AG09309 (cell line): ENCODE measurements at regions not wholly inside any gene's neighbourhood (a gene's known extent, or its start where the extent isn't known, plus 50 kb on each side); places are given as distances from the start of the nearest gene placed in this dataset.

ENCODE experiments used
- DNase-seq: peaks from one replicate; pipeline ENCODE4 v3.0.0-alpha.2; 2010; ENCODE audit warnings: low read depth
- H3K4me3 ChIP-seq: 2 replicates; pipeline ENCODE4 v1.5.1; 2011; ENCODE audit warnings: mild to moderate bottlenecking, low read depth, low read length, moderate library complexity; ENCODE audit not compliant: control insufficient read depth
- TF ChIP-seq, protein P1 (sequence below): IDR thresholded peaks from 2 replicates; pipeline ENCODE4 v1.5.1; 2011; ENCODE audit warnings: mild to moderate bottlenecking, low read depth, low read length, inconsistent platforms; ENCODE audit not compliant: insufficient read depth, control insufficient read depth; ENCODE audit errors: missing control alignments

DNA sequence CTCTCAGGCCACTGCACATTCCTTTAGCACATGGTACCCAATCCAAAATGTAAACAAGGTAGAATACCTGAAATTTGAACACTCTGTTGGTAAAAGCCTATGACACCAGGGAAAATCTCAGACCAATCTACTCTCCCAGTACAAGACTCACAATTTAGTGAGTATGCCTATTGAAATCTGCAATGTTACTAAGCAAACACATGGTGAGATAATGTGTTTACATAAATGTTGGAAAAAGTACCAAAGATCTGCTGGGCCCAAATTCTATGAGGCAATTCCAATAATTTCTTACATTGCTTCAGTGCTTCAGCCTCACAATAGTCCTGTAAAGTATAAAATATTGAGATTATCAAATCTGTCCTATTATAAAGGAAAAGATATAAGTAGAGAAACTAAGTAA is 536.1 kb downstream of the PYDC2 start:
- no peak for DNase-seq
- H3K4me3 ChIP-seq, result no peak overlapping the region
- TF ChIP-seq, protein P1, sequence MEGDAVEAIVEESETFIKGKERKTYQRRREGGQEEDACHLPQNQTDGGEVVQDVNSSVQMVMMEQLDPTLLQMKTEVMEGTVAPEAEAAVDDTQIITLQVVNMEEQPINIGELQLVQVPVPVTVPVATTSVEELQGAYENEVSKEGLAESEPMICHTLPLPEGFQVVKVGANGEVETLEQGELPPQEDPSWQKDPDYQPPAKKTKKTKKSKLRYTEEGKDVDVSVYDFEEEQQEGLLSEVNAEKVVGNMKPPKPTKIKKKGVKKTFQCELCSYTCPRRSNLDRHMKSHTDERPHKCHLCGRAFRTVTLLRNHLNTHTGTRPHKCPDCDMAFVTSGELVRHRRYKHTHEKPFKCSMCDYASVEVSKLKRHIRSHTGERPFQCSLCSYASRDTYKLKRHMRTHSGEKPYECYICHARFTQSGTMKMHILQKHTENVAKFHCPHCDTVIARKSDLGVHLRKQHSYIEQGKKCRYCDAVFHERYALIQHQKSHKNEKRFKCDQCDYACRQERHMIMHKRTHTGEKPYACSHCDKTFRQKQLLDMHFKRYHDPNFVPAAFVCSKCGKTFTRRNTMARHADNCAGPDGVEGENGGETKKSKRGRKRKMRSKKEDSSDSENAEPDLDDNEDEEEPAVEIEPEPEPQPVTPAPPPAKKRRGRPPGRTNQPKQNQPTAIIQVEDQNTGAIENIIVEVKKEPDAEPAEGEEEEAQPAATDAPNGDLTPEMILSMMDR, result no peak

DNA sequence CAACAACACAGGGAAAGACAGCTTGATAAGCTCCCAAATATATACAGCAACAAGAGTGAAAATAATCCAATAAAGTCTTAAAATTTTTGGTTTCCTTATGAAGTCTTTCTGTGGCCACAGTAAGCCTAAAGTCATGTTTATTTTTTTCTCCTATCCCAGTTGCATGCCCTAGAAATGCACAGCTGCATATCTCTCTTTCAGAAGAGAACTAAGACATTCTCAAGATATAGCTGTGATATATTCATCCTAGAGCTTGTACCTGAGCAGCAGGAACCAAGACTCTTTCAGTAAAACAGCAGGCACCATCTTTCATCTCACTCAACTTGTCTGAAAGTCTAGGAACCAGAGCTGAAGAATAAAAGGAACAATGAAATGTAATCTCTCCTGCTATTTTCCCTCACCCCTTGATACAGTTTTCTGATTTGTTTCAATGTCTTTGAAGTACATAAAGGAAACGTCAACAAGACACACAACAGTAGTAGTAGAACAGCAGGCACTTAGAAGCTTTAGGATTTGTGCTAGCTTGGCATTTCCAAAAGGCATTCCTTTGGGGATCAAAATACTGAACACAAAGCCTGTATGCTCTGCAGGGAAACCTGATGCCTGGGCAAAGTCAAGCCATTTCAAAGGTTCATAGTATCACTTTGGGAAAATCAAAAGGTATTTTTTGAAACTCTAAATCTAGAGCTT is 536.8 kb downstream of the PYDC2 start:
- TF ChIP-seq, protein P1, result no peak
- DNase-seq, result no peak
- no peak overlapping the region for H3K4me3 ChIP-seq

DNA sequence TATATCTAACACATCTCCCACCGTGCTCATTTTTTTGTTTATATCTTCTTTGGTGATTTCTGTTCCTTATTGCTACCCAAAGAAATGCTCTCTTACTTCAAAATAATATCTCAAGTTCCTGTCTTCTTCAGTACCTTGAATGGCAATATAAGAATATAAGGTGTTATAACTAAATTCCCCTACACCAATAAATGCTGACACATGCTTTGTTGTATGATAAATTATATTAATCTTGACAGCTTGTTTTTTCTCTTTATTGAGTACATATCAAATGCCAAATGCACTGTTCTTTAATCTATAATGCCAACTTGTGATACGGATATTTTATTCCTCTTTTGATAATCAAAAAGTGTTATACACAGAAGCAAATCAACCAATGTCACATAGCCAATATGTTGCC is 540.3 kb downstream of the PYDC2 start:
- DNase-seq, result no peak
- TF ChIP-seq, protein P1, result no peak
- H3K4me3 ChIP-seq, result no peak overlapping the region

DNA sequence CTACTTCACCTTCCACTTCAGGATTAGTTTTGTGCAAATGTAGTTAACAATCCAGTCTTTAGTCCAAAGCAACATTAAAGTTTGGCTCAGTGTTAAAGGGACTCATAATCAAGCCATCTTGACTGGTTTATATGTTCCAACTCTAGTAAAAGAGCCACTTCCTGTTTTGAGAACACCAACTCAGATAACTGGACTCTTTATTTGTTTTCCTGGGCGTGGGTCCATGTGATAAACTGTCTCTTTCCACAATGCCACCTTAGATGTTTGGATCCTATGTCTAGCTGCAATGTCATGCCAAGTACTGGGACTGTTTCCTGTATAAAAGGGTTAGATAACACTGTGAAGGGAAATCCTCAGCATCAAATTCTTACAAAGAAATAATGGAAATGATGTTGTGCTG is 545.0 kb downstream of the PYDC2 start:
- TF ChIP-seq, protein P1, result no peak
- H3K4me3 ChIP-seq, result no peak overlapping the region
- no peak for DNase-seq

DNA sequence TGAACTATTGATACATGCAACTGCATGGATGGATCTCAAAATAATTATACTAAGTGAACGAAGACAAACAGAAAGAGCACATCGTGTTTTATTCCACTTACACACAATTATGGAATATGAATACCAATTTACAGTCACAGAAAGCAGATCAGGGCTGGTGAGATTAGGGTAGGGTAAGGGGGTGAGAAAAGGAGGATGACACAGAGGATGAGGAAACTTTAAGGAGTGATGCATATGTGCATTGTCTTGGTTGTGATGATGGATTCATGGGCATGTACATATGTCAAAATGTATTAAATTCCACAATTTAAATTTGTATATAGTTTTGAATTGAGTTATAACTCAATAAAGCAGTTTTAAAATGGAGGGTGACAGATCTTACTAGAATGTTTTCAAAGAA is 548.9 kb downstream of the PYDC2 start:
- DNase-seq, result no peak
- no peak overlapping the region for H3K4me3 ChIP-seq
- TF ChIP-seq, protein P1, result no peak

DNA sequence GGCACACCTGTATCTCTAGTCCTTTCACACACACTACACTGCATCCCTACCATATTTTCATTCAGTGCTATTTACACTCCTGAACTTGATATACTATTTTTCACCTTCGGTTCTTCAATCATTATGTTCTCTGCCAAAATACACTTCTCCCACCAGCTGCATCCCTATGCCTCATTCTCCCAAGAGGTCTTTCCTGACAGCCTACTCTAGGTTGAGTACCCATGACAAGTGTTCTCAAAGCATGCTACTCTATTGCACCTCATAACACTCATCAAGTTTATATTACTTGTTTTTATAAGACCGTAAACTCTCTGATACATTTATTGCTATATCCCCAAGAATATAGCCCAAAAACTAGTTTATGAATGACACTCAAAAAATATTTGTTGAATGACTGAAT is 549.5 kb downstream of the PYDC2 start:
- TF ChIP-seq, protein P1, result no peak
- H3K4me3 ChIP-seq, result no peak overlapping the region
- DNase-seq, result no peak
